ENCODE measurements at regions not wholly inside any gene's neighbourhood (a gene's known extent, or its start where the extent isn't known, plus 50 kb on each side); places are given as distances from the start of the nearest gene placed in this dataset.
"Not testable (repeated sequence)": the region's sequence is repeated elsewhere in the genome, so short reads cannot be mapped to it uniquely, and the experiment has no call there.

GRCh38 chr17:64800987-64801386, 118.3 kb downstream of the LRRC37A3 start:
- not testable (repeated sequence) for DNase-seq

GRCh38 chr17:64800361-64800895, 118.8 kb downstream of the LRRC37A3 start:
- not testable (repeated sequence) for DNase-seq

- not testable (repeated sequence) for DNase-seq
Measured at GRCh38 chr17:64799543-64800188, 119.6 kb downstream of the LRRC37A3 start.

- not testable (repeated sequence) for DNase-seq
Measured at GRCh38 chr17:64798961-64799360, 120.3 kb downstream of the LRRC37A3 start.

- not testable (repeated sequence) for DNase-seq
Measured at GRCh38 chr17:64798489-64798790, 120.8 kb downstream of the LRRC37A3 start.

- not testable (repeated sequence) for DNase-seq
Measured at GRCh38 chr17:64797746-64798488, 121.4 kb downstream of the LRRC37A3 start.

- DNase-seq, result not testable (repeated sequence)
Measured at GRCh38 chr17:64795342-64795741, 123.9 kb downstream of the LRRC37A3 start.

- DNase-seq, result not testable (repeated sequence)
Measured at GRCh38 chr17:64794548-64795274, 124.6 kb downstream of the LRRC37A3 start.

- not testable (repeated sequence) for DNase-seq
Measured at GRCh38 chr17:64794113-64794512, 125.2 kb downstream of the LRRC37A3 start.

- not testable (repeated sequence) for DNase-seq
Measured at GRCh38 chr17:64792793-64793575, 126.3 kb downstream of the LRRC37A3 start.

GRCh38 chr17:64792276-64792675, 127.0 kb downstream of the LRRC37A3 start:
- not testable (repeated sequence) for DNase-seq

GRCh38 chr17:64791691-64792090, 127.6 kb downstream of the LRRC37A3 start:
- not testable (repeated sequence) for DNase-seq

GRCh38 chr17:64791226-64791625, 128.1 kb downstream of the LRRC37A3 start:
- not testable (repeated sequence) for DNase-seq

- not testable (repeated sequence) for DNase-seq
Measured at GRCh38 chr17:64790690-64791089, 128.6 kb upstream of the SMURF2 start.

GRCh38 chr17:64790193-64790592, 128.1 kb upstream of the SMURF2 start:
- not testable (repeated sequence) for DNase-seq

GRCh38 chr17:64789061-64789445, 126.9 kb upstream of the SMURF2 start:
- DNase-seq, result not testable (repeated sequence)

- no peak for DNase-seq
Measured at GRCh38 chr17:64788286-64789060, 126.4 kb upstream of the SMURF2 start.

GRCh38 chr17:64787921-64788271, 125.8 kb upstream of the SMURF2 start:
- DNase-seq, result no peak

- no peak for DNase-seq
Measured at GRCh38 chr17:64787255-64787920, 125.3 kb upstream of the SMURF2 start.

GRCh38 chr17:64786337-64786736, 124.2 kb upstream of the SMURF2 start:
- no peak for DNase-seq

- no peak for DNase-seq
Measured at GRCh38 chr17:64785011-64785421, 122.9 kb upstream of the SMURF2 start.
